ENCODE measurements at regions not wholly inside any gene's neighbourhood (a gene's known extent, or its start where the extent isn't known, plus 50 kb on each side); places are given as distances from the start of the nearest gene placed in this dataset.
"Not testable (repeated sequence)": the region's sequence is repeated elsewhere in the genome, so short reads cannot be mapped to it uniquely, and the experiment has no call there.

DNA sequence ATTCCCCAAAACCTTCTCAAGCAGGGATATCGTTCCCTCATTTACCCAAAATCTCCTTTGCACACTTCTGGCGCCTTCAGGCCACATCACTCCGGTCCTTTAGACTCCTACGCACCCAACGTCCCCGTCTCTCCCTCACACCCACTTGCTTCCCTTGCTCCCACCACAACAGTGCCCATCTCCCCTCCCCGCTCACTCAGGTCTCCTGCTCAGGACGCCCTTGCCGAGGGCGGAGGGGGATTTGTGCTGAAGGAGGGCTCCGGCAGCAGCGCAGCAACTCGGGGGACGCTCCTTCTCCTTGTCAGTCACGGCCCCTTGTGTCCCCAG is 71.6 kb downstream of the PCMTD2 start:
- DNase-seq (ENCODE audit: low read depth), result peak; percentile 8

DNA sequence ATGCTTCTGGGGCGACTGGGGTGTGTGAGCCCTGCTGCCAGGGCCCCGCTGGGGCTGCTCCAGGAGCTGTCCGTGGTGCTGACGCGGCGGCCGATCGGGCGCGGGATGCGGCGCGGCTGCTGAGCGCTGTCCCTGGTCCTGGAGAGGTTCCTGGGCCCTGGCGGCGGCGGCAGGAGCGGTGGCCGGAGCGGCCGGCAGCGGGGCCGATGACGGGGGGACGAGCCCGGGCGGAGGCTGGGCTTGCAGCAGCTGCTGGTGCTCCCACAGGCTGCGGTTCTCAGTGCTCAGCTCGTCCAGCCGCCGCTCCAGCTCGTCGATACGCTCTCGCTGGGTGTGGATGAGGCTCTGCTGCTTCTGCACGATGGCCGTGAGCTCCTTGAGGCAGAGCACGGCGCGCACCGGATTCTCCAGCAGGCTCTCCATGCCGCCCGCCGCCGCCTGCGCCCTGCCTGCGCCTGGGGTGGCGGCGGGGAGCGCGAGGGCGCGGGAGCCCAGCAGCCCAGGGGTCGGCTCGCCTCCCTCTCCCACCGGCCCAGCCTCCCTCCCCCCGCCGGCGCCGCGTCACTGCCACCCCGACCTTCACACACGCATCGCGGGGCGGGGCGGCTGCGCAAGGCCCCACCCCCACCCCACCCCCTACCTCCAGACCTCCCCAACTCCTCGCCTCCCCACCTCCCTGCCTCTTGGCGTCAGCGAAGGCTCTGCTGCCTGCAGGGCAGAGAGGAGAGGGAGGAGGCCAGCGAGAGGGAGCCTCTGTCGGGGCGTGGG is 72.2 kb downstream of the PCMTD2 start:
- DNase-seq (ENCODE audit: low read depth), result peak; percentile 59

DNA sequence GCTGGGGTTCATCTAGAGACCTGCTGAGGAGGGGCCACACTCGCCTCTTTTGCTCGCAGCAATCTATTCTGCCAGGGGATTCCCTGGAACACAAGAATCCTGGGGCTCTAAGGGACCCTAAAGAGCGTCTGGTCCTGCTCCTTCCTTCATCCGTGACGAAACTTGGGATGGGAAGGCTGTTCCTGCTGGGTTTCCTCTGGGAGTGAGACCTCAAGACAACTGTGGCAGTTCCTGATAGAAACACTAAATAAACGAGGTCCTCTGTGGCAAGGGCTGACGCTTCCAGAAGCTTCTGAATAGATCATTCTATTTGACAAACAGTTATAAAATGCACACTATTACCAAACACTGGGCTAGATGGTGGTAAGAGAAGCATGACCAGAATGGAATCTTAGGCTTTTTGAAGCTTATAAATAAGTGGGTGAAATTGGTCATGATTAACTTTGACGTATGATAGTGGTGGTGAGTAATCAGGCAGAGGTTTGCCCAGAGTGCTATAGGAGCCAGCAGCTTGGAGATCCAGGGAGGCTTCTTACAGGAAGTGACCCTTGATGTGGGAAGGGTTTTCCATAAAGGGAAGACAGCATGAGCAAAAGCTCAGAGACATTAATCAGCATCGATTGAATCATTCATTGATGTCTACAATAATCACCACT is 73.2 kb downstream of the PCMTD2 start:
- not testable (repeated sequence) for DNase-seq (ENCODE audit: low read depth)

DNA sequence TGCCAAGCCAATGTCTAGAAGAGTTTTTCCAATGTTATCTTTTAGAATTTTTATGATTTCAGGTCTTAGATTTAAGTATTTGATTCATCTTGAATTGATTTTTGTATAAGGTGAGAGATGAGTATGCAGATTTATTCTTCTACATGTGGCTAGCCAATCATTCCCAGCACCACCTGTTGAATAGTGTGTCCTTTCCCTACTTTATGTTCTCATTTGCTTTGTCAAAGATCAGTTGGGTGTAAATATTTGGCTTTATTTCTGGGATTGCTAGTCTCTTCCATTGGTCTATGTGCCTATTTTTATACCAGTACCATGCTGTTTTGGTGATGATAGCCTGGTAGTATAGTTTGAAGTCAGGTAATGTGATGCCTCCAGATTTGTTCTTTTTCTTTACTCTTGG is 77.1 kb downstream of the PCMTD2 start:
- not testable (repeated sequence) for DNase-seq (ENCODE audit: low read depth)
